ENCODE measurements at regions not wholly inside any gene's neighbourhood (a gene's known extent, or its start where the extent isn't known, plus 50 kb on each side); places are given as distances from the start of the nearest gene placed in this dataset.

GRCh38 chr4:79147251-79147650, 178.6 kb downstream of the NAA11 start:
- TF ChIP-seq POLR2AphosphoS5 (IDR thresholded peaks at IDR 0.05; ENCODE audit: low read depth, low read length) (no peak), POLR2A (IDR thresholded peaks at IDR 0.05; ENCODE audit: low read depth, low read length) (no peak)
